PC-9 (cell line): ENCODE measurements at regions not wholly inside any gene's neighbourhood (a gene's known extent, or its start where the extent isn't known, plus 50 kb on each side); places are given as distances from the start of the nearest gene placed in this dataset.

Source experiments
- EZH2 ChIP-seq: fragments of 200-600 bp; sonication (generic); IDR thresholded peaks from 2 replicates; pipeline ENCODE4 v1.8.0; 2017; ENCODE audit warnings: antibody characterized with exemption, low read depth
- TF ChIP-seq, protein P1 (sequence below): fragments of 200-600 bp; sonication (generic); conservative IDR thresholded peaks from 2 replicates; pipeline ENCODE4 v1.6.1; 2017; ENCODE audit warnings: mixed run types, antibody characterized with exemption, mild to moderate bottlenecking, moderate library complexity

DNA sequence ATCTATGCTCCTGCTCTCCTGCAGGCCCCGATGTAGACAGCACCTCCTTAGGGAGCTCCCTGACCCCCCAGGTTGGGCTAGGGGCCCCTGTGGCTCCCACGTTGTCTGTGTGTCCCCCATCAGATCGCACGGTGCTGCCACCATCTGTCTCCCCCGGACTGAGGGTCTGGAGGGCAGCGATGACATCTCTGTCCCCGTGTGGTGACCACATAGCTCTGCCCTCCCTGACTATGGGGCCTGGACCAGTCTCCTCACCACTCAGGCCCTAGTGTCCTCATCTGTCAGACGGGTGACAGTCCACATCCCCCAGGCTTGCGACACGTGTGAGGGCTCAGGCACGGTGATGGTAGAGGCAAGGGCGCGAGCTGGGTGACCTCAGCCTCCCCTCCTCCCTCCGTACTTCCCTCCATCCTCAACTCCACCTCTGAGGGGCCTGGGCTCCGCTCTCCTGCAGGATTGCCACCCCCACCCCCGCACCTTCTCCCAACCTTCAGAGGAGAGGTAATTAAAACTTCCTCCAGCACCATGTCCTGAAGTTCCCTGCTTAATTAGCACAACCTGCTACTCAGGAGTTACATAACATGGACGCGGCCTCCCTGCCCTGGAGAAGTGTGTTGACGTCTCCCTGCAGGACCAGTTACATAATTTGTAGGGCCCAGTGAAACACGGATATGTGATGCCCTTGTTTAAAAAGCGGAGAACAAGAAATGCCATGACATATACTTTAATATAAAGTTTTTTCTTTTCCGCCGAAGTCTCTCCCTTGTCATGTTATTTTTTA lies 288.2 kb downstream of the PTPRU start:
- TF ChIP-seq, protein P1, sequence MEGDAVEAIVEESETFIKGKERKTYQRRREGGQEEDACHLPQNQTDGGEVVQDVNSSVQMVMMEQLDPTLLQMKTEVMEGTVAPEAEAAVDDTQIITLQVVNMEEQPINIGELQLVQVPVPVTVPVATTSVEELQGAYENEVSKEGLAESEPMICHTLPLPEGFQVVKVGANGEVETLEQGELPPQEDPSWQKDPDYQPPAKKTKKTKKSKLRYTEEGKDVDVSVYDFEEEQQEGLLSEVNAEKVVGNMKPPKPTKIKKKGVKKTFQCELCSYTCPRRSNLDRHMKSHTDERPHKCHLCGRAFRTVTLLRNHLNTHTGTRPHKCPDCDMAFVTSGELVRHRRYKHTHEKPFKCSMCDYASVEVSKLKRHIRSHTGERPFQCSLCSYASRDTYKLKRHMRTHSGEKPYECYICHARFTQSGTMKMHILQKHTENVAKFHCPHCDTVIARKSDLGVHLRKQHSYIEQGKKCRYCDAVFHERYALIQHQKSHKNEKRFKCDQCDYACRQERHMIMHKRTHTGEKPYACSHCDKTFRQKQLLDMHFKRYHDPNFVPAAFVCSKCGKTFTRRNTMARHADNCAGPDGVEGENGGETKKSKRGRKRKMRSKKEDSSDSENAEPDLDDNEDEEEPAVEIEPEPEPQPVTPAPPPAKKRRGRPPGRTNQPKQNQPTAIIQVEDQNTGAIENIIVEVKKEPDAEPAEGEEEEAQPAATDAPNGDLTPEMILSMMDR: no peak
- no peak for TF ChIP-seq EZH2
